ENCODE measurements at regions not wholly inside any gene's neighbourhood (a gene's known extent, or its start where the extent isn't known, plus 50 kb on each side); places are given as distances from the start of the nearest gene placed in this dataset.

DNA sequence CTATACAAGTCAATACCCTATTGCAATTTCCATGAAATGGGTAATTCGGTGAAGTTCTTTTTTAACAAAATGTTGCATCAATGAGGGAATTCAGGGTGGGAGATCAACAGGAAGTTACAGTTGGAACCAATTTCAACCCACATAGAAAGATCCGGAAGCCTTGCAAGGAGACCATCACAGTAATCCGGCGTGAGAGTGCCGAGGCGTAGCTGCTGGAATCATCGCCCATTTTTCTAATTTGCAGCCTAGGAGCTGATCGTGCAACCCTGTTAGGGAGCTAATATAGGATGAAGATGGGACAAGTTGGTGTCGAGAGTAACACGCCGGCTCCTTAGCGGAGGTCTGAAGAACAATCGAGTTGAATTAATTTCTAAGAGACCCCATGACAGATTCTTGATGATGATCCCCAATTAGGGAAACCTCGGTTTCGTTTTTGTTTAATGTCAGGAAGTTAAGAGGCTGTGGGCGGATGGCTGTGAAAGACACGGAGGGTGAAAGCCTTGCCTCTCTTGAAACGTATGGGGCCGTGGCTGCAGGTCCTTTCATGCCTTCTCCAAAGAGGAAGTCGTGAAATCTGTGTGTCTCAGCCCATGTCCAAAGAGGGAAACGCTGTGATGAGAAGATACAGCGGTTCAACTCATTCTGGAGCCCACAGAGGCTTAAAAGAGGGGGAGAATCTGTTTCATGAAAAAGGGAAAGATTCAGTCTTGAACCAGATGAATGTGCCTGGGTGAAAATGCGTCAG, 51.2 kb upstream of the CARD11 start:
- BruUV-seq (replicated peaks): no TSS peak
- peaks cover 29% of the 10 kb centered on the region for H3K4me1 ChIP-seq (ENCODE audit: insufficient read depth, low read length, poor library complexity, severe bottlenecking)

DNA sequence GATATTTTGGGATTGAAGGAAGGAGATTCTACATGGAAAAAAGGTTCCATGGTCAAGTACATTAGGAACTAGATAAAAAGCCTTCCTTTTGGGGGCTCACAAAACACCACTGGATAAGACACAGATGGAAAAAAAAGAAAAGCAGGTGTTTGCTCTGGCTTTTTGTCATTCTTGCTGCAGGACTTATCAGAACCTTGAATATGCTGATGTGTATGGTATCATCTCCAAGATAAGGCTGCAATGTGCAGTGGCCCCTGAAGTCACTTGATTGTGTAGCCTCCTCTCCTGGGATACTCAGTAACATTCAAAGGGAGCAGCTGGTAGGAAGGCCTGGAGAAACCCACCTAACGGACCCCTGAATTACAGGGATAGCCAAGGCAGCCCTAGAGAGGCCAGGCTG, 54.1 kb upstream of the CARD11 start:
- Histone ChIP-seq H3K4me2 (ENCODE audit: low read length) (no peak overlapping the region), H3K4me3 (ENCODE audit: low read depth, low read length, poor library complexity, severe bottlenecking) (no peak overlapping the region), H3K36me3 (ENCODE audit: insufficient read depth, low read length) (no peaks in the 10 kb centered on the region), H2AFZ (ENCODE audit: low read length) (no peak overlapping the region), H3K79me2 (ENCODE audit: insufficient read depth, low read depth, low read length) (no peaks in the 10 kb centered on the region), H3K27ac (ENCODE audit: low read depth, low read length, poor library complexity, severe bottlenecking) (no peak overlapping the region), H3K9me3 (ENCODE audit: low read length) (peaks cover 10% of the 10 kb centered on the region; the same call in 1 of the 2 replicates), H3K4me1 (ENCODE audit: insufficient read depth, low read length, poor library complexity, severe bottlenecking) (peaks cover 14% of the 10 kb centered on the region), H4K20me1 (ENCODE audit: insufficient read depth, low read length) (no peaks in the 10 kb centered on the region), H3K9me2 (ENCODE audit: insufficient read depth, low read length) (no peaks in the 10 kb centered on the region)
- ChIA-PET POLR2A (no interaction called here), CTCF (ENCODE audit: unreplicated experiment) (no interaction called here)
- no peak for DNase-seq (ENCODE audit: low spot score)
- intact Hi-C loops (cut with micrococcal nuclease; ENCODE audit: unreplicated experiment): no loop called here
- BruUV-seq (replicated peaks): no TSS peak
- no peak for TF ChIP-seq EZH2phosphoT487 (IDR thresholded peaks at IDR 0.05; ENCODE audit: borderline replicate concordance, low read depth, low read length)
- TF ChIP-seq, protein P1, sequence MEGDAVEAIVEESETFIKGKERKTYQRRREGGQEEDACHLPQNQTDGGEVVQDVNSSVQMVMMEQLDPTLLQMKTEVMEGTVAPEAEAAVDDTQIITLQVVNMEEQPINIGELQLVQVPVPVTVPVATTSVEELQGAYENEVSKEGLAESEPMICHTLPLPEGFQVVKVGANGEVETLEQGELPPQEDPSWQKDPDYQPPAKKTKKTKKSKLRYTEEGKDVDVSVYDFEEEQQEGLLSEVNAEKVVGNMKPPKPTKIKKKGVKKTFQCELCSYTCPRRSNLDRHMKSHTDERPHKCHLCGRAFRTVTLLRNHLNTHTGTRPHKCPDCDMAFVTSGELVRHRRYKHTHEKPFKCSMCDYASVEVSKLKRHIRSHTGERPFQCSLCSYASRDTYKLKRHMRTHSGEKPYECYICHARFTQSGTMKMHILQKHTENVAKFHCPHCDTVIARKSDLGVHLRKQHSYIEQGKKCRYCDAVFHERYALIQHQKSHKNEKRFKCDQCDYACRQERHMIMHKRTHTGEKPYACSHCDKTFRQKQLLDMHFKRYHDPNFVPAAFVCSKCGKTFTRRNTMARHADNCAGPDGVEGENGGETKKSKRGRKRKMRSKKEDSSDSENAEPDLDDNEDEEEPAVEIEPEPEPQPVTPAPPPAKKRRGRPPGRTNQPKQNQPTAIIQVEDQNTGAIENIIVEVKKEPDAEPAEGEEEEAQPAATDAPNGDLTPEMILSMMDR (conservative IDR thresholded peaks at IDR 0.05; ENCODE audit: low read length): no peak

More for the DNA sequence above, 51.2 kb upstream of the CARD11 start:
- H3K79me2 ChIP-seq (ENCODE audit: insufficient read depth, low read depth, low read length): no peaks in the 10 kb centered on the region
- intact Hi-C loops (cut with micrococcal nuclease; ENCODE audit: unreplicated experiment): no loop called here
- CTCF ChIA-PET (ENCODE audit: unreplicated experiment): no interaction called here
- H3K9me3 ChIP-seq (ENCODE audit: low read length): peaks cover 10% of the 10 kb centered on the region; the same call in 1 of the 2 replicates
- H3K4me3 ChIP-seq (ENCODE audit: low read depth, low read length, poor library complexity, severe bottlenecking): no peak overlapping the region
- TF ChIP-seq, protein P1 (conservative IDR thresholded peaks at IDR 0.05; ENCODE audit: low read length): no peak
- no peak for TF ChIP-seq EZH2phosphoT487 (IDR thresholded peaks at IDR 0.05; ENCODE audit: borderline replicate concordance, low read depth, low read length)
- peak overlapping the region; percentile 35; the same call in 1 of the 2 replicates for H2AFZ ChIP-seq (ENCODE audit: low read length)
- POLR2A ChIA-PET: interaction anchor here (0.6 kb wide), 1 partner anchor 162 kb away, joined by 4 read pairs; no protein-coding TSS in a partner anchor
- H3K27ac ChIP-seq (ENCODE audit: low read depth, low read length, poor library complexity, severe bottlenecking): no peak overlapping the region
- peak overlapping the region; percentile 8; the same call in 1 of the 2 replicates for H3K4me2 ChIP-seq (ENCODE audit: low read length)
- H3K9me2 ChIP-seq (ENCODE audit: insufficient read depth, low read length): no peaks in the 10 kb centered on the region
- no peaks in the 10 kb centered on the region for H3K36me3 ChIP-seq (ENCODE audit: insufficient read depth, low read length)
- no peaks in the 10 kb centered on the region for H4K20me1 ChIP-seq (ENCODE audit: insufficient read depth, low read length)
- DNase-seq (ENCODE audit: low spot score): peak; percentile 46

DNA sequence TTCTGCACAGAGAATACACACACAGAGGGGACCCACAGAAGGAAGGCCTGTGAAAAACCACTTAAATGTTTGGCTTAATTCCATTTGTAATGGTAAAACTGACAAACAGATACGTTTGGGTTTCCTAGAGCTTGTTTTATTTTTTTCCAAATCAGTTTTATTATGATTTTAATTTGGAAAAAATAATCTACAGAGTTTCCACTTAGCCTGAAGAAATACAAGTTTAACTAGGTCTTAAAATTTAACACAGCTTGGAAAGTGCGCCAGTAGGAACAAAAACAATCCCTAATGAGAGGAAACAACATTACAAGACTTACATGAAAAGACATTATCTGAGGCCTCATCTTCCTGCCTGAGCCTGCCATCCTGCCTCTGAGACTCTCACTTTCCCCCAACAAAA, 58.5 kb upstream of the CARD11 start:
- H3K36me3 ChIP-seq (ENCODE audit: insufficient read depth, low read length): no peaks in the 10 kb centered on the region
- no peaks in the 10 kb centered on the region for H3K9me2 ChIP-seq (ENCODE audit: insufficient read depth, low read length)
- peaks cover 3% of the 10 kb centered on the region; the same call in 1 of the 2 replicates for H3K9me3 ChIP-seq (ENCODE audit: low read length)
- H3K4me3 ChIP-seq (ENCODE audit: low read depth, low read length, poor library complexity, severe bottlenecking): no peak overlapping the region
- ChIA-PET CTCF (ENCODE audit: unreplicated experiment) (no interaction called here), POLR2A (interaction anchor here (1.4 kb wide), 1 partner anchor 9 kb away, joined by 7 read pairs; no protein-coding TSS in a partner anchor)
- H4K20me1 ChIP-seq (ENCODE audit: insufficient read depth, low read length): no peaks in the 10 kb centered on the region
- intact Hi-C loops (cut with micrococcal nuclease; ENCODE audit: unreplicated experiment): no loop called here
- TF ChIP-seq, protein P1 (conservative IDR thresholded peaks at IDR 0.05; ENCODE audit: low read length): no peak
- no peak for TF ChIP-seq EZH2phosphoT487 (IDR thresholded peaks at IDR 0.05; ENCODE audit: borderline replicate concordance, low read depth, low read length)
- no peak overlapping the region for H3K27ac ChIP-seq (ENCODE audit: low read depth, low read length, poor library complexity, severe bottlenecking)
- no TSS peak for BruUV-seq (replicated peaks)
- DNase-seq (ENCODE audit: low spot score): no peak
- no peaks in the 10 kb centered on the region for H3K4me1 ChIP-seq (ENCODE audit: insufficient read depth, low read length, poor library complexity, severe bottlenecking)
- H3K4me2 ChIP-seq (ENCODE audit: low read length): no peak overlapping the region
- H3K79me2 ChIP-seq (ENCODE audit: insufficient read depth, low read depth, low read length): no peaks in the 10 kb centered on the region
- H2AFZ ChIP-seq (ENCODE audit: low read length): no peak overlapping the region
